HFF-Myc (cell line): ENCODE measurements at regions not wholly inside any gene's neighbourhood (a gene's known extent, or its start where the extent isn't known, plus 50 kb on each side); places are given as distances from the start of the nearest gene placed in this dataset.

Source experiments
- DNase-seq: peaks from one replicate; pipeline ENCODE4 v3.0.0-alpha.2; 2011; ENCODE audit warnings: low read depth; ENCODE audit errors: extremely low read depth
- H3K4me3 ChIP-seq: replicated peaks from 2 replicates; pipeline ENCODE4 v1.5.1; 2011; ENCODE audit warnings: low read depth, mild to moderate bottlenecking, control low read depth, low read length
- TF ChIP-seq, protein P1 (sequence below): IDR thresholded peaks from 2 replicates; pipeline ENCODE4 v1.5.1; 2012; ENCODE audit warnings: mild to moderate bottlenecking, low read depth, low read length, control low read depth; ENCODE audit errors: missing control alignments

DNA sequence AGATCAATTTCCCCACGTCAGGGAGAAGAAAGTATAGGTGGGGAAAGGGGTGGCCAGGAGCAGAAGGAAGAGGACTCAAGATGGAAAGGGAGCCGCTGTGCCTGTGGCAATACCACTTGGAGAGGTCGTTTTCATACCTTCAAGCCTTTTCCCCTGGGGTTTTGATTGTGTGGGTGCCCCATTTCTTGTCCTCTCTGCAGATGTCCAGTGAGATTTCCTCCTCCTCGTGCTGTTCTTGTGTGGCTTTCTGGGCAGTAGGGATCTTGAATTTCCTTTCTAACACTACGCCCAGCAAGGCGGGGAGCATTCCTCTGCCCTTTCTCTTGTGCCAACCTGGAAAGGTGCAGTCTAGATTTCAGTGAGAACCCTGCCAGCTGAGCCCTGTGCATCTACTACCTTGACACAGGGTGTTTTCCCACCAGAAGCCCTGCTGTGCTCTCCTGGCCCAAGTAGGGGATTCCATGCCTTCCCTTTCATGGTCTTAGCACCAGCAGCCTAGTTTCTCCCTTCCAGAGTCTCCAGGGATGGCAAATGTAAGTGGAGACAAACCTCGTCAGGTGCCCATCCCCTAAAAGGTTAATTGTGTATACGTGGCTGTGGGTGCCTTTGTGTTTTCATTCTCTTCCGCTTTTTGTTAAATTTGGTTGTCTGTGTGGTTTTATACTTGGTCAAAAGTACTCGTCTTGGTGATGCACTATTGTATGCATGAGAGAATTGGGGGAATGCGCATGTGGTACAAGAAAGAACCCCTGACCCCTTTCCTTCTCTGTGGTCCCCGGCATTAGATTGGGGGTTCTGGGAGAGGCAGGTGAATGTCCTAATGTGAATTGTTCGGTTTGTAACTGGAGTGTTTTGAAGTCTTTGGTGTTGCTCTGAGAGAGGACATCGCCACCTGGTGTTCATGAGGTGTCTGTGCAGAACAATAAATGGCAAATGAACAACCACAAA is 71.4 kb upstream of the MPEG1 start:
- peak; percentile 3 for DNase-seq
- TF ChIP-seq, protein P1, sequence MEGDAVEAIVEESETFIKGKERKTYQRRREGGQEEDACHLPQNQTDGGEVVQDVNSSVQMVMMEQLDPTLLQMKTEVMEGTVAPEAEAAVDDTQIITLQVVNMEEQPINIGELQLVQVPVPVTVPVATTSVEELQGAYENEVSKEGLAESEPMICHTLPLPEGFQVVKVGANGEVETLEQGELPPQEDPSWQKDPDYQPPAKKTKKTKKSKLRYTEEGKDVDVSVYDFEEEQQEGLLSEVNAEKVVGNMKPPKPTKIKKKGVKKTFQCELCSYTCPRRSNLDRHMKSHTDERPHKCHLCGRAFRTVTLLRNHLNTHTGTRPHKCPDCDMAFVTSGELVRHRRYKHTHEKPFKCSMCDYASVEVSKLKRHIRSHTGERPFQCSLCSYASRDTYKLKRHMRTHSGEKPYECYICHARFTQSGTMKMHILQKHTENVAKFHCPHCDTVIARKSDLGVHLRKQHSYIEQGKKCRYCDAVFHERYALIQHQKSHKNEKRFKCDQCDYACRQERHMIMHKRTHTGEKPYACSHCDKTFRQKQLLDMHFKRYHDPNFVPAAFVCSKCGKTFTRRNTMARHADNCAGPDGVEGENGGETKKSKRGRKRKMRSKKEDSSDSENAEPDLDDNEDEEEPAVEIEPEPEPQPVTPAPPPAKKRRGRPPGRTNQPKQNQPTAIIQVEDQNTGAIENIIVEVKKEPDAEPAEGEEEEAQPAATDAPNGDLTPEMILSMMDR = peak; percentile 77
- no peak overlapping the region for H3K4me3 ChIP-seq

DNA sequence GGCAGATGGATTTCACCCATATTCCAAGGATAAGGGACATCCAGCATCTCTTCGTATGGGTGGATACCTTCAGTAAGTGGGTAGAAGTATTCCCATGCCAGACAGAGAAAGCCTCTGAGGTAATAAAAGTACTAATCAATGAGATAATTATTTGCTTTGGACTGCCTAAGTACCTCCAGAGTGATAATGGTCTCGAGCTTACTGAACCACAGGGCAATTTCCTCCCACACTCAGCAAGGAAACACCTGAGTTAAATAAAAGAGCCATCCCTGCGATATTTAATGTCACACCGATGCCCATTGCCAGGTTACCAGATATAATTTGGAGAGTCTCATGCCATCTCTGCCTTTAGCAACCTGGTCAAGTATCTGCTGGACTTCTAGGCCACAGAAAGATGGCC is 70.6 kb upstream of the MPEG1 start:
- no peak overlapping the region for H3K4me3 ChIP-seq
- TF ChIP-seq, protein P1 = no peak
- no peak for DNase-seq

DNA sequence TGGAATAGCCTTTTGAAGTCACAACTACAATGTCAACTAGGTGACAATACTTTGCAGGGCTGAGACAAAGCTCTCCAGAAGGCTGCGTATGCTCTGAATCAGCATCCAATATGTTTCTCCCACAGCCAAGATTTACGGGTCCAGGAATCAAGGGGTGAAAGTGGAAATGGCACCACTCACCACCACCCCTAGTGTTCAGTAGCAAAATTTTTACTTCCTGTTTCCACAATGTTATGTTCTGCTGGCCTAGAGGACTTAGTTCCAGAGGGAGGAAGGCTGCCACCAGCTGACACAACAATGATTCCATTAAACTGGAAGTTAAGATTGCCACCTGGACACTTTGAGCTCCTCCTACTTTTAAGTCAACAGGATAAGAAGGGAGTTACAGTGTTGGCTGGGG is 68.5 kb upstream of the MPEG1 start:
- TF ChIP-seq, protein P1 = no peak
- H3K4me3 ChIP-seq = no peak overlapping the region
- DNase-seq = no peak

DNA sequence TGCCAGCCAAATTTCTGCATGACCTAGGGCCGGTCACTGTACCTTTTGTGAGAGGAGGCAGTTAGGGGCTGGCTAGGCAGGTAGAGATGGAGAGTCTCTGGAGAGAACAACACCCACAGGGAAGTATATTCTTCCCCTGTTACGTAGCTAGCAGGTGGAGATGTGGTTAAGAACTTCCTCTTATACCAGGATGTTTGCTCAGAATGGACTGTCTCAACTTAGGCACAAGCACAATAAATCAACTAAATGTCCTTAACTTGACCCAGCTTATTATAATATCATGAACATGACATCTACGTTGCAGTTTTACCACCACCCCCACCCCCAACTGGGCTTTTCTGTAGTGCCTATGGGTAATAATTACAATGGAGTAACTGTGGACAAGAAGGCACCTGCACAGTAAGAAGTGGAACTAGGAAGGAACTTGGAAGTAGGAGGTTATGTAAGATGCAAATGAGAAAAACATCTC is 60.7 kb upstream of the MPEG1 start:
- TF ChIP-seq, protein P1 = no peak
- no peak overlapping the region for H3K4me3 ChIP-seq
- no peak for DNase-seq

DNA sequence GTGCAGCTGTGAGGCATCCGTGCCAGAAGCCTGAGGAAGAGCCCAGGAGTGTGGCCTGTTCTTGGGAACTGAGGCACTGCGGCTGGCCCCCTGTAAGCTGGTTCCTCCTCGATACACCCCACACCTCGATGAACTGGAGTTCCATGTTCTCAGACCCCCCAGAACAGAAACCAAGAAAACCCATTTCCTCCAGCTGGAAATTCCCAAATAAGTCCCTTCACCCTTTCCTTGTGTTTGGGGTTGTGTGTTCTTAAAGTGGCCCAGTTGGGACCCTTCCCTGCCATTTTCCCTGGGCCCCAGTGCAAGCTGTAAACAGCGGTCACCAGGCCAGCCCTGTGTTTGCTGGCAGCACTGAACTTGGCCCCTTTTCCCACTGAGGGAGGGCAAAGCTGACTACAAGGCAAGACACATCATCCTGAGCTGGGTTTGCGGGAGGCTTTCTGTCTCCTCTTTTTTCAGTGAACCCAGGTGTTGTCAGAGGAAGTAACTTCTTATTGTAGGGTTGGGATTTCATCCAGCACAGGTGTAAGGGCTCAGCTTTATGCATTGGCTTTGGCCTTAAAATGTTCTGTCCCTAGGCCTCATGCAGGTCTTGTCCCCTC is 60.1 kb upstream of the MPEG1 start:
- TF ChIP-seq, protein P1 = no peak
- no peak overlapping the region for H3K4me3 ChIP-seq
- DNase-seq = no peak

DNA sequence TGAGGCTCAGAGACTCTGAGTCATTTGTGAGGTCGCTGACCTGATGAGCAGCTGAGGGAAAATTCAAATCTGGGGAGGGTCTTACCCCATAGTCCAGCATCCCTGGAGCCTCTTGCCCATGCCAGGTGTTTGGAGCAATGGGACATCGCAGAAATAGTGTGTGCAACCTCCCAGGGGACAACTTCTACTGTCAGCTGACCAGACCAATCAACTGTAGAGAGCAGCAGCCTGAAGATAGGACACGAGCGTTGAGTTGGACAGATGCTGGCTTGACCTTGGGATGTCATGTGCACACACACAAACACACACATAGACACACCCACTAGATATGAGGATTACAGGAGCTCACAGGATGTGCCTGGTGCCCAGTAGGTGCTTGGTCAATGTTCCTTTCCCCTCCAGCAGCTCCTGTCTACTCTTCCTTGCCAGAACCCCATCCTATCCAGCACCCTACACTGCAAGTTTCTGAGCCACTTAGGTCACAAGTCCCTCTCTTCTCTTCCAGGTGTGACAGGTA is 59.1 kb upstream of the MPEG1 start:
- TF ChIP-seq, protein P1 = no peak
- no peak for DNase-seq
- no peak overlapping the region for H3K4me3 ChIP-seq
